ENCODE measurements at regions not wholly inside any gene's neighbourhood (a gene's known extent, or its start where the extent isn't known, plus 50 kb on each side); places are given as distances from the start of the nearest gene placed in this dataset.

- Histone ChIP-seq H3K9me3 (ENCODE audit: control insufficient read depth, low read length) (no peaks in the 10 kb centered on the region), H3K36me3 (ENCODE audit: control insufficient read depth, insufficient read depth, low read length) (no peaks in the 10 kb centered on the region), H3K9ac (ENCODE audit: low read length) (no peak overlapping the region), H3K27me3 (ENCODE audit: control insufficient read depth, insufficient read depth, low read length) (peaks cover 8% of the 10 kb centered on the region), H3K4me1 (ENCODE audit: control insufficient read depth, insufficient read depth, low read length) (peaks cover 6% of the 10 kb centered on the region), H3K4me3 (ENCODE audit: low read length) (no peak overlapping the region)
Measured at GRCh38 chr19:30151081-30151480, 209.0 kb downstream of the URI1 start.

DNA sequence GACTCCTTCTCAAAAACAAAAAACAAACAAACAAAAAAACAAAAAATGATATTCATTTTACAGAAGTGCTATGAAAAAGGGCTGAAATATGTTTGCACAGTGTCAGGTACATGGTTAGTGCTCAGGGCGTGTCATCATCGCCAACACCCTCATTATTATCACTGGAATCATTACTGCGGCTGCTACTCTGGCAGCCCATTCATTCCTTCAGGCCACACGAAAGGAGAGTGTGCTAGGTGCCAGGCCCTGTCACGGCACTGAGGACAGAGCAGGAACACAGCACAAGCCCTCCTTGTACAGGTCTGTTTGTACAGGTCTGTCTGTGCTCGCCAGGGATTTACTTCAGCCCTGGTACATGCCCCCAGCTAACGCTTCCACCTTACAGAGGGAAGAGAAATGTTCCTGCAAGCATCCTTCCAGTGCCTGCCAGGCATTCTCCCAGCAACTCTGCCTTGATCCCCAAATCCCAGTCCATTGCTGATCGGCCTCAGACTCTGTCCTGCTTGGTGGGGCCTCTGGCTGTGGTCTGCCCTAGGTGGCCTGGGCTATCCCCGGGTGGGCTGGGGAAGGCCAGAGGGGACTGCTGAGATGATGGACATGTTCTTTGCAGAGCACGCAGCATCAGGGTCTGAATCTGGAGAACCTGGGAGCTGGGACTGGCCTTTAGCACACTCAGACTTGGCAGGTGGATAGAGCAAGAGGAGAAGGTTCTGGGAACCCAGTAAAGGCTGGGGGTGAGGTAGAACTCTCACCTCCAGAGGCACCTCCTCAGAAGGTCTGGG is 210.7 kb downstream of the URI1 start:
- Histone ChIP-seq H3K4me1 (ENCODE audit: control insufficient read depth, insufficient read depth, low read length) (peaks cover 4% of the 10 kb centered on the region), H3K4me3 (ENCODE audit: low read length) (no peak overlapping the region), H3K27me3 (ENCODE audit: control insufficient read depth, insufficient read depth, low read length) (peaks cover 8% of the 10 kb centered on the region), H3K36me3 (ENCODE audit: control insufficient read depth, insufficient read depth, low read length) (no peaks in the 10 kb centered on the region), H3K9me3 (ENCODE audit: control insufficient read depth, low read length) (no peaks in the 10 kb centered on the region), H3K9ac (ENCODE audit: low read length) (no peak overlapping the region)

DNA sequence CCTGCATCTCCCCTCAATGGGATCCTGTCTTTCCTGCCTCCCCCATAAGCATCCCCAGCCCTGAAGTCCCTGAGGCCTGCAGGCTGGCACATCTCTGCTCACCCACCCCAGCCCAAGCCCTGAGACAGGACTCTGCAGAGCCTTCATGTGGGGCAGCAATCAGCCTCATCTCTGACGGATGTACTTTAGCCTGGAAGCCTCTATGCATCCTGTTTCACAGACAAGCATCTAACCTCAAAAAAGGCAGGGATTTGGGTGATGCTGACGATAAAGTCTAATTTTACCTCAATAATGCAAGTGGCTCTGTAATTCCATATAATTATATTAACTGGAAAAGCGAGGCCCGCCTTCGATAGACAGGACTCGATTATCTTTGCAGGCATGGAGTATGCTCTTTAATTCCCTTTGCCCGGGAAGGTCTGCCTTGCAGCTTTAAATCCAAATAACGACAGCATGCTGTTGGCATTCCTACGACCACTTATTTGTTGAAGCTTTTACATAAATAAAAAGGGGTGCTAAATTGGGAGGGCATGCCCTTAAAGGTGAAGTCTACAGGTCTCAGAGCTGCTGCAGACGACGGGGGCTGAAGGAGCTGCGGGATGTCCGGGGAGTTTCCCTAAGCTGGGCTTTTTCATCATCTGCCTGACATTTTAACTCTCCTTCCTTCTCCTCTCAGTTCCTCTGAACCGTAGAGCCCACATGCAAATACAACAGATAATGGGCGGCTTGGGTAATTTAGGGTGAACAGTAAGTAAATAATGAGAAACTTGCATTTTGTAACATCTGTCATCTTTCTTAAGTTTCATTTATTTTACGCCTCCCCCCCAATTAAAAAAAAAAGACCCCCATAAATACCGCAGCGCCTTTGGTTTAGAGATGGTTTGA is 211.5 kb downstream of the URI1 start:
- H3K4me1 ChIP-seq (ENCODE audit: control insufficient read depth, insufficient read depth, low read length): no peaks in the 10 kb centered on the region
- no peaks in the 10 kb centered on the region for H3K36me3 ChIP-seq (ENCODE audit: control insufficient read depth, insufficient read depth, low read length)
- H3K4me3 ChIP-seq (ENCODE audit: low read length): no peak overlapping the region
- no peaks in the 10 kb centered on the region for H3K9me3 ChIP-seq (ENCODE audit: control insufficient read depth, low read length)
- peaks cover 8% of the 10 kb centered on the region for H3K27me3 ChIP-seq (ENCODE audit: control insufficient read depth, insufficient read depth, low read length)
- H3K9ac ChIP-seq (ENCODE audit: low read length): no peak overlapping the region

DNA sequence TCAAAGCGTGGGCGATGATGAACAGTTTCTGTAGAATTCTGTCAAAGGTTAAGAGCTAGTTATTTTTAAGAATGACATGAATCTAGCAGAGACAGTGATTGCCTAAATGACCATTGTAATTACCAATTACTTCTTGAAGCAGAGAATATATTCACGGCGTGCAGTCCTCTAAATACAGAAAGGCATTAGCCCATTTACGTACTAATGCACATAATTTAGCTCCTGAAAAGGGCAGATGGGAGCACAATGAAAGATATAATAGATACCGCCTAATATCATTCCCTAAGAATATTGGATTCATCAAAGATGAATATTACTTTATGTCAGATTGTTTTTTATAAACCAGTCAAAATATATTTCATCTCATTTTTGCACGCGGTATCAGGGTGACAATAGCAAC is 212.4 kb downstream of the URI1 start:
- Histone ChIP-seq H3K9me3 (ENCODE audit: control insufficient read depth, low read length) (no peaks in the 10 kb centered on the region), H3K36me3 (ENCODE audit: control insufficient read depth, insufficient read depth, low read length) (no peaks in the 10 kb centered on the region), H3K4me1 (ENCODE audit: control insufficient read depth, insufficient read depth, low read length) (no peaks in the 10 kb centered on the region), H3K9ac (ENCODE audit: low read length) (no peak overlapping the region), H3K4me3 (ENCODE audit: low read length) (no peak overlapping the region), H3K27me3 (ENCODE audit: control insufficient read depth, insufficient read depth, low read length) (peaks cover 4% of the 10 kb centered on the region)

DNA sequence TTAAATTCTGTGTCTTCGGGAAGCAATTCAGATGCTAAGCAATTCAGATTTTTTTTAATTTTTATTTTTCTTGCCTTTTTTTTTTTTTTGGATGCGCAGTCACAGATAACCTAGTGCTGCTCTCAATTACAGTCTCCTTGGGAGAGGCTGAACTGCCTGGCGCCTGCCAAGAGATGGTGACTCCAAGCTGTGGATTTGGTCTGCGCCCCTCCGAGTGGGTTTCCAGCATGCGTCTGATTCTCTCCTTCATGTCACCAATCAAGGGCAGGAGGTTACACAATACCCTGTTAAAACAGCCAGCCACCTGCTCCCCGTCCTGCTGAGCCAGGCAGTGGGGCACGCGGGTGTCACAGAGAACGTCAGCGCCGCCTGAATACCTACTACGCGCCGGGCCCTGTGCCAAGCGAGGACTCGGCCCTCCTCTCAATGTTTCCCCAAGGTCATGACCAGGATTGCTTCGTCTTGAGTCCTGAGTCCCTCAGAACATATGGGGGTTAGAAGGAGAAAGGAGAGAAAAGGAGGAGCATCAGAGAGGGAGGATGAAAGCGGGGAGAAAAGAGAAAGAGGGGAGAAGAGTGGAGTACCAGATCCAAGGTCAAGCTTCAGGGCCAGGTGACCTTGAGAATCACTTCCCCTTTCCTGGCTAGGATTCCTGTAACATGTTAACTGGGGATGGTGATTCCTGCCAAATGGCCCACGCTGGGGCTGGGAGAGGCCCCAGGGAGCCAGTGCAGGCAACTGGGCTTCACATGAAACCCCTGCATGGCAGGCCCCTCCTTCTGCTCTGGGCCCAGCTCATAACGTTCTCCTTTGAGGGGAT is 213.6 kb downstream of the URI1 start:
- Histone ChIP-seq H3K9me3 (ENCODE audit: control insufficient read depth, low read length) (no peaks in the 10 kb centered on the region), H3K9ac (ENCODE audit: low read length) (no peak overlapping the region), H3K27me3 (ENCODE audit: control insufficient read depth, insufficient read depth, low read length) (no peaks in the 10 kb centered on the region), H3K36me3 (ENCODE audit: control insufficient read depth, insufficient read depth, low read length) (no peaks in the 10 kb centered on the region), H3K4me3 (ENCODE audit: low read length) (no peak overlapping the region), H3K4me1 (ENCODE audit: control insufficient read depth, insufficient read depth, low read length) (no peaks in the 10 kb centered on the region)

DNA sequence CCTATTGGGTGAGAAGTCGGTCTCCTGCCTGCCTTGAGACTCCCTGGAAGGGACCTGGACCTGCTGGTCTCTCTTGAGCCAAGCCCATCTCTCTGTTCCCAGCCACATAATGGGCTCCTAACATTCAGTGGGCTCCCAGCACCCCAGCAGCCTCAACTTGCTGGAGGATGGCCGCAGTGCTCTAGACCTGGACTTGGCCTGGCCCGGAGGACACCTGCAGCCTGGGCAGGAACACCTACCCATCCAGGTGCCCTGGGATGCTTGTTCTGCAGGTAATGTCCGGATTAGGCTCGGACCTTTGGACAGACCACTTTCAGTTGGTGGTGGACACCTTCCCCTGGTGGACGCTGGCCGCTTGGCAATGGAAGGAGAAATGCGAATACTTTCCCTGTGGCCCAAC is 214.6 kb downstream of the URI1 start:
- no peaks in the 10 kb centered on the region for H3K36me3 ChIP-seq (ENCODE audit: control insufficient read depth, insufficient read depth, low read length)
- H3K27me3 ChIP-seq (ENCODE audit: control insufficient read depth, insufficient read depth, low read length): no peaks in the 10 kb centered on the region
- no peaks in the 10 kb centered on the region for H3K4me1 ChIP-seq (ENCODE audit: control insufficient read depth, insufficient read depth, low read length)
- no peak overlapping the region for H3K4me3 ChIP-seq (ENCODE audit: low read length)
- H3K9me3 ChIP-seq (ENCODE audit: control insufficient read depth, low read length): no peaks in the 10 kb centered on the region
- no peak overlapping the region for H3K9ac ChIP-seq (ENCODE audit: low read length)

DNA sequence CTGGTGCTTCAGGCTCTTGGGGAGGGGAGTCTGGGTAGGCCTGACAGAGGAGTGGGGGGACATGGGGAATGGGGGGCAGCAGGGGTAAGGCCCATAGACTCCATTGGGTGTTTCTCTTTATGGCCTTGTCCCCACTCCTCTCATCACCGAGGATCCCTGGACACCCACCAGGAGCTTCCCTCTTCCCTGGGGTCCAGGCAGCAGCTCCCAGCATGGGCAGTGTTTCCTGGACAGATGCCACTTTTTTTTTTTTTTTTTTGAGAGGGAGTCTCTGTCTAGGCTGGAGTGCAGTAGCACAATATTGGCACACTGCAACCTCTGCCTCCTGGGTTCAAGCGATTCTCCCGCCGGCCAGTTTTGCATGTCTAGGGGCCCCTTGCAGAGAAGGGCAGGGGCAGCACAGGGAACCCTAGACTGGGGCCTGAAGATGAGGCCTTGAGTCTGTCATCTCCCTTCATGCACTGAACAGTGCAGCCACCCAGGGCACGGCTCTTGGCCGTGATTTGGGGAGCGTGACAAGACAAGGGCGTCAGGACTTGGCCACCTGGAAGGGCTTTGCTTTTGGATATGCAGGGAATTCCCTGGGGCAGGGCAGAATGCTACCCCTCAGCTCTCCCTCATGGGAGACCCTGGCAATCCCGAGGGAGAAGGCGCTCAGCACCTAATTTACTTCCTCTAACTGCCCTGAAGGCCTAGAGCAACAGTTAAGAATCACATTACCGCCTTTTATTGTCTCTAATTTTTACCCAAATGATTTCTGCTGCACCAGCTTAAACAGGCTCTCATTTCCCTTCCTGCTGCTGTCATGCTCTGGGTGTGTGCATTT is 213.9 kb upstream of the ZNF536 start:
- H3K27me3 ChIP-seq (ENCODE audit: control insufficient read depth, insufficient read depth, low read length): no peaks in the 10 kb centered on the region
- no peaks in the 10 kb centered on the region for H3K9me3 ChIP-seq (ENCODE audit: control insufficient read depth, low read length)
- H3K9ac ChIP-seq (ENCODE audit: low read length): no peak overlapping the region
- H3K4me3 ChIP-seq (ENCODE audit: low read length): no peak overlapping the region
- H3K36me3 ChIP-seq (ENCODE audit: control insufficient read depth, insufficient read depth, low read length): no peaks in the 10 kb centered on the region
- no peaks in the 10 kb centered on the region for H3K4me1 ChIP-seq (ENCODE audit: control insufficient read depth, insufficient read depth, low read length)

DNA sequence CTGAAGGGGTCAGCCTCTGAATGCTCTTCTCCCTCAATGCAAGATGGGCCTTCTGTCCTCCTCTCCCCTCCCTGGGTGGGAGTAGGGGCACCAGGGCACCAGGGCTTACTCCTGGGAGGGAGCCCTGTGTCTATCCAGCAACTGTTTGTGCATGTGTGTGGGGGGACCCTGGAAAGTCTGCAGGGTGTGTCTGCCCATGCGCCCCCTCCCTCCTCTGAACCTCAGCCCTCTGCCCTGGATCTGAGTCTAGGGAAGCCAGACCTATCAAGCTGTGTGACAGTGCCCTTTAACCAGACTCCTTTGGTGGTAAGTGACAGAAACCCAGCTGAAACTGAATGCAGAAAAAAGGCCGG is 213.3 kb upstream of the ZNF536 start:
- Histone ChIP-seq H3K9ac (ENCODE audit: low read length) (no peak overlapping the region), H3K4me1 (ENCODE audit: control insufficient read depth, insufficient read depth, low read length) (no peaks in the 10 kb centered on the region), H3K9me3 (ENCODE audit: control insufficient read depth, low read length) (no peaks in the 10 kb centered on the region), H3K36me3 (ENCODE audit: control insufficient read depth, insufficient read depth, low read length) (no peaks in the 10 kb centered on the region), H3K4me3 (ENCODE audit: low read length) (no peak overlapping the region), H3K27me3 (ENCODE audit: control insufficient read depth, insufficient read depth, low read length) (no peaks in the 10 kb centered on the region)

GRCh38 chr19:30159636-30160035 is 212.5 kb upstream of the ZNF536 start:
- H3K4me1 ChIP-seq (ENCODE audit: control insufficient read depth, insufficient read depth, low read length): no peaks in the 10 kb centered on the region
- no peaks in the 10 kb centered on the region for H3K36me3 ChIP-seq (ENCODE audit: control insufficient read depth, insufficient read depth, low read length)
- H3K4me3 ChIP-seq (ENCODE audit: low read length): no peak overlapping the region
- H3K9ac ChIP-seq (ENCODE audit: low read length): no peak overlapping the region
- H3K27me3 ChIP-seq (ENCODE audit: control insufficient read depth, insufficient read depth, low read length): no peaks in the 10 kb centered on the region
- H3K9me3 ChIP-seq (ENCODE audit: control insufficient read depth, low read length): no peaks in the 10 kb centered on the region

DNA sequence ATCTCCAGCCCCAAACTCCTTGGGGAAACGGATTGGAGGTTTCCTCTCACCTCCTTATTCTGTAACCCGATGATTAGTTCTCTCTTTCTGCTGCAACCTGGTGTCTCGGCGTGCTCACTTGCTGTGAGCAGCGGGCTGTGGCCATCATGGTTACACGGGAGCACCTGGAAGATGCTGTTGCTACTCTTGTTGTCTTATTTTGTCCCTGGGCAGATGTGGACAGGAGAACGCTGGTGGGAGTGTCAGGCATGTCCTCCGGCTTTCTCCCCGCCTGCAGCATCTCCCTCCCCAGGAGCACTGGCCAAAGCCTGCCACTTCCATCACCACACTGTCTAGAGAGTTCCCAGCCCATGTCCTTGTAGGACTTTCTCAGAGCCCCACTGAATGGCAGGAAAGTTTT is 211.8 kb upstream of the ZNF536 start:
- Histone ChIP-seq H3K36me3 (ENCODE audit: control insufficient read depth, insufficient read depth, low read length) (no peaks in the 10 kb centered on the region), H3K4me3 (ENCODE audit: low read length) (no peak overlapping the region), H3K9me3 (ENCODE audit: control insufficient read depth, low read length) (no peaks in the 10 kb centered on the region), H3K4me1 (ENCODE audit: control insufficient read depth, insufficient read depth, low read length) (no peaks in the 10 kb centered on the region), H3K9ac (ENCODE audit: low read length) (no peak overlapping the region), H3K27me3 (ENCODE audit: control insufficient read depth, insufficient read depth, low read length) (no peaks in the 10 kb centered on the region)

DNA sequence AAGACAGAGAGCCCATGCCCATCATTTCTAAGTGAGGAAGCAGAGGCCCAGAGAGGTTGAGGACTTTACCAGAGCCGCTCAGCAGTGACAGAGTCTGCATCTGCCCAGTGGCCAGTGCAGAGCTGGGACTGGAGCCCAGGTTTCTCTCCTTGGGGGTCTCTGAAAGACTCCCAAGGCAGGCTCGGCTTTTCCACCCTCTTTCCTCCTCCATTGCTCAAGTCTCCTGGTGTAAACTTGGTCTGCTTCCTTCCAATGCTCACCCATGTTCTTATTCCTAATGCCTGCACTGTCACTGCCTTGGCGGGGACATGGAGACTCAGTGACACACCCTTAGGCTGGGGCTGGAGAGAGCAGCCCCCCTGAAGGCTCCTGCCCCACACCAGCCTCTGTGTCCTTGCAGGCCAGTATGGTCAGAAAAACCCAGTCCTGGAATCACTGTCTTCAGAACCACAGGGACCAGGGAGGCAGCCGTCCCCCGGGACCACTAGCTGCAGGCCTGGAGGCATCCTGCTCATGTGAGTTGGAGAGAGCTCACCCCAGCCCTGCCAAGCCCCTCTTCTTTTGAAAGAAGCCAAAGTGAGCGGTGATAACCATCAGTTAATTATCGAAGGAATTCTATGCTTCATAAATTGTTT is 211.0 kb upstream of the ZNF536 start:
- H3K27me3 ChIP-seq (ENCODE audit: control insufficient read depth, insufficient read depth, low read length): no peaks in the 10 kb centered on the region
- H3K9me3 ChIP-seq (ENCODE audit: control insufficient read depth, low read length): no peaks in the 10 kb centered on the region
- H3K36me3 ChIP-seq (ENCODE audit: control insufficient read depth, insufficient read depth, low read length): no peaks in the 10 kb centered on the region
- no peaks in the 10 kb centered on the region for H3K4me1 ChIP-seq (ENCODE audit: control insufficient read depth, insufficient read depth, low read length)
- H3K9ac ChIP-seq (ENCODE audit: low read length): no peak overlapping the region
- H3K4me3 ChIP-seq (ENCODE audit: low read length): no peak overlapping the region

Measured in mucosa of stomach (tissue), 1 donor.